ENCODE measurements at regions not wholly inside any gene's neighbourhood (a gene's known extent, or its start where the extent isn't known, plus 50 kb on each side); places are given as distances from the start of the nearest gene placed in this dataset.
A peak's percentile ranks its signal among the peaks of the same experiment; 100 is the strongest.

DNA sequence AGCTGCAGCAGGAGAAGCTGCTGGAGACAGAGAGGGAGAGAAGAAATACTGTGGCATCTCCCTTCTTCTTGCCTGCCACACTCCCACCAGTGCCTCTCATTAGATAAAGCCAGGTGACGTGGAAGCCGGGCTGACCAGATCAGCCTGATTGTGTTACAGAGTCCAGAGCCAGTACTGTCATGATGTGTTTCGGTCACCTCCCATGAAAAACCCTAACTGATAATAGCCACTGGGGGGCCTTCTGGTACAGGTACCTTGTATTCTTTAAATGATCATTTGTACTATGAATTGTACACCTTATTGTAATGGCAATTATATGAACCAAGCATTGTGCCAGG is 125.8 kb upstream of the TMEM108 start:
- Histone ChIP-seq H3K9me3 (ENCODE audit: control insufficient read depth in 4 of 4, insufficient read depth in 3 of 4, low read length in 3 of 4) (peaks cover 0 to 6% (median 0%) of the 10 kb centered on the region in 4 donors), H3K4me1 (ENCODE audit: control insufficient read depth in 5 of 5, insufficient read depth in 5 of 5, low read length in 5 of 5) (no peaks in the 10 kb centered on the region), H3K4me3 (no peak overlapping the region), H3K27ac (ENCODE audit: low read depth in 1 of 2, low read length in 1 of 2) (no peak overlapping the region), H3K9ac (ENCODE audit: insufficient read depth in 1 of 2, low read length in 2 of 2) (no peak overlapping the region), H3K36me3 (ENCODE audit: control insufficient read depth in 4 of 4, insufficient read depth in 4 of 4, low read length in 4 of 4) (no peaks in the 10 kb centered on the region), H3K27me3 (ENCODE audit: control insufficient read depth in 3 of 3, insufficient read depth in 3 of 3, low read length in 2 of 3) (no peaks in the 10 kb centered on the region)
- ATAC-seq (ENCODE audit: insufficient read depth, low FRiP score) (no peak), DNase-seq (no peak)
- TF ChIP-seq, protein P1, sequence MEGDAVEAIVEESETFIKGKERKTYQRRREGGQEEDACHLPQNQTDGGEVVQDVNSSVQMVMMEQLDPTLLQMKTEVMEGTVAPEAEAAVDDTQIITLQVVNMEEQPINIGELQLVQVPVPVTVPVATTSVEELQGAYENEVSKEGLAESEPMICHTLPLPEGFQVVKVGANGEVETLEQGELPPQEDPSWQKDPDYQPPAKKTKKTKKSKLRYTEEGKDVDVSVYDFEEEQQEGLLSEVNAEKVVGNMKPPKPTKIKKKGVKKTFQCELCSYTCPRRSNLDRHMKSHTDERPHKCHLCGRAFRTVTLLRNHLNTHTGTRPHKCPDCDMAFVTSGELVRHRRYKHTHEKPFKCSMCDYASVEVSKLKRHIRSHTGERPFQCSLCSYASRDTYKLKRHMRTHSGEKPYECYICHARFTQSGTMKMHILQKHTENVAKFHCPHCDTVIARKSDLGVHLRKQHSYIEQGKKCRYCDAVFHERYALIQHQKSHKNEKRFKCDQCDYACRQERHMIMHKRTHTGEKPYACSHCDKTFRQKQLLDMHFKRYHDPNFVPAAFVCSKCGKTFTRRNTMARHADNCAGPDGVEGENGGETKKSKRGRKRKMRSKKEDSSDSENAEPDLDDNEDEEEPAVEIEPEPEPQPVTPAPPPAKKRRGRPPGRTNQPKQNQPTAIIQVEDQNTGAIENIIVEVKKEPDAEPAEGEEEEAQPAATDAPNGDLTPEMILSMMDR (IDR thresholded peaks at IDR 0.05; ENCODE audit: control extremely low read depth, extremely low read depth) = no peak
- 93 to 95% methylated on average over 3 of the region's 3 CpGs for WGBS, 2 donors

DNA sequence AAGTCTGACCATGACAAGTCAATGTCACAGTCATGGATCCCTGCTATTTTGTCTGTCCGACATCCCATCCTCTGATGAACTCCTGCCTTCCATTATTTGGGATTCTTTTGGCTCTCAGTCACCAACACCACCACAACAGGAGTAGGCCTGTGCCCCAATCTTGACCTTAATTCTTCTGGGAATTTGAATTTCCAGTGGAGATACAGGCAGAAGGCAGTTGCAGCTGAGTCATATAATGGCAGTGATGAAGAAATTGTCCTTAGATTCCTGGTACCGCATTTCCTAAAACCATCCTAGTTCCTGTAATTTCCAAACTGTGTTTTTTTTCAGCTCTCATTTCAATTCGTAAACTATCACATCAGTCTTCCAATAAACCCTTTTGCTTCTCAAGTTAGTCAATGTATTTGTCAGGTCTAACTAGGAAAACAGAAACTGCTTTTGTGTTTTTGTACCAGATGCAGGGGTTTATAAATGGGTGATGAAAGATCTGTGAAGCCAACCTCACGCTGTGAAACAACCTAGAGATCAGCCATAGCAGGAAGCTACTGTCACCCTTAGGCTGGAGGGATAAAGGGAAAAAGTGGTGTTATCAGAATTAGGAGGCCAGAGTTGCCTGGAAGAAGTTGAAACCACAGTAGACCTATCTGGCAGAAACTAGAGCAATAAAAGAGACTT is 126.3 kb upstream of the TMEM108 start:
- no peaks in the 10 kb centered on the region for H3K4me1 ChIP-seq (ENCODE audit: control insufficient read depth in 5 of 5, insufficient read depth in 5 of 5, low read length in 5 of 5)
- DNase-seq (no peak), ATAC-seq (ENCODE audit: insufficient read depth, low FRiP score) (peak; percentile 62)
- WGBS, 2 donors = 78 to 81% methylated on average over 4 of the region's 4 CpGs
- TF ChIP-seq, protein P1 (IDR thresholded peaks at IDR 0.05; ENCODE audit: control extremely low read depth, extremely low read depth) = no peak
- no peaks in the 10 kb centered on the region for H3K36me3 ChIP-seq (ENCODE audit: control insufficient read depth in 4 of 4, insufficient read depth in 4 of 4, low read length in 4 of 4)
- H3K27ac ChIP-seq (ENCODE audit: low read depth in 1 of 2, low read length in 1 of 2) = no peak overlapping the region
- peaks cover 0 to 6% (median 0%) of the 10 kb centered on the region in 4 donors for H3K9me3 ChIP-seq (ENCODE audit: control insufficient read depth in 4 of 4, insufficient read depth in 3 of 4, low read length in 3 of 4)
- no peak overlapping the region for H3K4me3 ChIP-seq
- H3K9ac ChIP-seq (ENCODE audit: insufficient read depth in 1 of 2, low read length in 2 of 2) = no peak overlapping the region
- H3K27me3 ChIP-seq (ENCODE audit: control insufficient read depth in 3 of 3, insufficient read depth in 3 of 3, low read length in 2 of 3) = no peaks in the 10 kb centered on the region

DNA sequence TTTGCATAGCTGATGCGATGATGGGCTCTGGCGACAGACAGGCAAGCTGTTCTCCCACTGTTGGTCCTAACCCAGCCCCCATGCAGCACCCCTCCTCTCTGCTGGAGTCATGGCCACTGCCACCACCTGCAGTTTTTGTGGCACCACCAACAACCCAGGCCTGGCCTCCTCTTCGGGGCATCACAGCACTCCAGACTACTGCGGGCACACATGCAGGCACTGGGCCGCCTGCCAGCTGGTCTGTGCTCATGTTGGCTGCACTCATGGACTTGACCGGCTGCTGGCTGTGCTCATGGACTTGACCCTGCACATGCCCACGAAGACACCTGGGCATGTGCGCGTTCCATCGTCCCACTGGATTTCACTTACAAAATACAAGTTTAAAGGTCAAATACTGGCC is 130.9 kb upstream of the TMEM108 start:
- ATAC-seq (ENCODE audit: insufficient read depth, low FRiP score) (no peak), DNase-seq (no peak)
- no peaks in the 10 kb centered on the region for H3K4me1 ChIP-seq (ENCODE audit: control insufficient read depth in 5 of 5, insufficient read depth in 5 of 5, low read length in 5 of 5)
- H3K9ac ChIP-seq (ENCODE audit: insufficient read depth in 1 of 2, low read length in 2 of 2) = no peak overlapping the region
- H3K9me3 ChIP-seq (ENCODE audit: control insufficient read depth in 4 of 4, insufficient read depth in 3 of 4, low read length in 3 of 4) = peaks cover 0 to 3% (median 0%) of the 10 kb centered on the region in 4 donors
- H3K36me3 ChIP-seq (ENCODE audit: control insufficient read depth in 4 of 4, insufficient read depth in 4 of 4, low read length in 4 of 4) = no peaks in the 10 kb centered on the region
- no peak overlapping the region for H3K27ac ChIP-seq (ENCODE audit: low read depth in 1 of 2, low read length in 1 of 2)
- H3K27me3 ChIP-seq (ENCODE audit: control insufficient read depth in 3 of 3, insufficient read depth in 3 of 3, low read length in 2 of 3) = no peaks in the 10 kb centered on the region
- WGBS, 2 donors = 94% methylated on average over 10 of the region's 10 CpGs
- TF ChIP-seq, protein P1 (IDR thresholded peaks at IDR 0.05; ENCODE audit: control extremely low read depth, extremely low read depth) = no peak
- no peak overlapping the region for H3K4me3 ChIP-seq

DNA sequence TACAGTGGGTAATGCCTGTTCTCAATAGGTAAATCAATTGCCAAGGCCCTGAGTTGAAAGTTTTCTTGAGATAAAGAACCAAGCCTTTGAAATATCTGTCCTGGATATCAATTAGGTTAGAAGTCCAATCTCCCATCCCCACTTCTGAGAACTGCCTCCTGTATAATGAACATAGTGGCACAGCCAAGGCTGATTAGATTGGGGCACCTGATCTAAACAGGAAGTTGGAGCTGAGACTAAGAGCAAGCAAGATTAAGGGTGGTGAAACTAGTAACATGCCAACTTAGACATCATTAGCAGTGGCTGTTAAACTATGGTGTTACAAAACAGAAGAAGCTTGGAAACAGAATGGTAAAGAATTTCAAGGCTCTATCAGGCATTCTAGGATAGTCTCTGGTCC is 137.7 kb upstream of the TMEM108 start:
- Histone ChIP-seq H3K9ac (ENCODE audit: insufficient read depth in 1 of 2, low read length in 2 of 2) (no peak overlapping the region), H3K4me3 (no peak overlapping the region), H3K9me3 (ENCODE audit: control insufficient read depth in 4 of 4, insufficient read depth in 3 of 4, low read length in 3 of 4) (peaks cover 0 to 3% (median 0%) of the 10 kb centered on the region in 4 donors), H3K27ac (ENCODE audit: low read depth in 1 of 2, low read length in 1 of 2) (no peak overlapping the region), H3K27me3 (ENCODE audit: control insufficient read depth in 3 of 3, insufficient read depth in 3 of 3, low read length in 2 of 3) (no peaks in the 10 kb centered on the region), H3K4me1 (ENCODE audit: control insufficient read depth in 5 of 5, insufficient read depth in 5 of 5, low read length in 5 of 5) (no peaks in the 10 kb centered on the region), H3K36me3 (ENCODE audit: control insufficient read depth in 4 of 4, insufficient read depth in 4 of 4, low read length in 4 of 4) (no peaks in the 10 kb centered on the region)
- no peak for DNase-seq
- TF ChIP-seq, protein P1 (IDR thresholded peaks at IDR 0.05; ENCODE audit: control extremely low read depth, extremely low read depth) = no peak
- ATAC-seq (ENCODE audit: insufficient read depth, low FRiP score) = no peak
